A549 (cell line): ENCODE measurements at regions not wholly inside any gene's neighbourhood (a gene's known extent, or its start where the extent isn't known, plus 50 kb on each side); places are given as distances from the start of the nearest gene placed in this dataset.

Experiments
- ATAC-seq, 2 experiments: fragments of 200-7000 bp in 1 of 2; fragments of >200 bp in 1 of 2; cut with Nextera tagmentation in 1 of 2; cut with Tn5 transposase in 1 of 2; 3 replicates each; pipeline versions ENCODE4 v1.8.0 to v1.9.1; 2018 to 2020; ENCODE audit warnings: mild to moderate bottlenecking in 1 of 2, moderate library complexity in 1 of 2
- CTCF ChIA-PET: fragments of 300-600 bp; sonication (Branson Sonifier 250); formaldehyde crosslinking; extraction: SDS; loops from one replicate; lab custom pipeline; 2021; ENCODE audit warnings: antibody characterized with exemption, inconsistent platforms; lab: Yijun Ruan, JAX
- POLR2A ChIA-PET: fragments of 350-600 bp; formaldehyde crosslinking; extraction: SDS; loops from one replicate; lab custom pipeline; 2021; ENCODE audit warnings: antibody characterized with exemption, inconsistent platforms; lab: Yijun Ruan, JAX
- DNase-seq, 2 experiments: peaks; one replicate each; pipeline versions ENCODE4 v3.0.0 to v3.0.0-alpha.2; 2011 to 2016; ENCODE audit warnings: low read depth in 1 of 2, low spot score in 1 of 2
- FAIRE-seq: peaks from 2 replicates; lab custom pipeline; 2011; peaks lifted over from hg19 to GRCh38; lab: Jason Lieb, UNC
- H3K27ac ChIP-seq, 2 experiments: fragments of >200 bp; sonication (Bioruptor Twin); formaldehyde crosslinking; 3 replicates each; pipeline ENCODE4 v1.5.1; 2016 to 2017
- H3K4me1 ChIP-seq: fragments of >200 bp; sonication (Bioruptor Twin); formaldehyde crosslinking; 3 replicates; pipeline ENCODE4 v1.6.1; 2016
- H3K4me2 ChIP-seq: fragments of >200 bp; sonication (Bioruptor Twin); formaldehyde crosslinking; 3 replicates; pipeline ENCODE4 v1.6.1; 2016
- H3K4me3 ChIP-seq: fragments of >200 bp; sonication (Bioruptor Twin); formaldehyde crosslinking; 3 replicates; pipeline ENCODE4 v1.5.1; 2016
- H3K9me3 ChIP-seq: fragments of >200 bp; sonication (Bioruptor Twin); formaldehyde crosslinking; 3 replicates; pipeline ENCODE4 v1.6.1; 2016
- BHLHE40 ChIP-seq: IDR thresholded peaks from 2 replicates; pipeline ENCODE4 v1.6.1; 2012; ENCODE audit warnings: low read depth, low read length, inconsistent platforms
- CHD2 ChIP-seq: fragments of 150-350 bp; IDR thresholded peaks from 2 replicates; pipeline ENCODE4 v1.6.1; 2014; ENCODE audit warnings: low read length; ENCODE audit not compliant: partially characterized antibody
- E2F6 ChIP-seq: IDR thresholded peaks from 2 replicates; pipeline ENCODE4 v1.6.1; 2012; ENCODE audit warnings: low read depth, borderline replicate concordance
- EHMT2 ChIP-seq: fragments of 200-600 bp; sonication (generic); IDR thresholded peaks from 2 replicates; pipeline ENCODE4 v1.6.1; 2016; ENCODE audit warnings: antibody characterized with exemption, low read depth, mild to moderate bottlenecking, moderate library complexity
- EP300 ChIP-seq, 2 experiments: fragments of >200 bp; sonication (Bioruptor Twin); formaldehyde crosslinking; IDR thresholded peaks; 2 replicates in 1 of 2; 3 replicates in 1 of 2; pipeline ENCODE4 v1.6.1; 2016 to 2017
- FOXS1 ChIP-seq: fragments of 250-450 bp; sonication (Bioruptor Pico); IDR thresholded peaks from 2 replicates; pipeline ENCODE4 v1.5.0; 2020; ENCODE audit warnings: mild to moderate bottlenecking, moderate library complexity
- HEYL ChIP-seq: fragments of 250-450 bp; sonication (Bioruptor Pico); IDR thresholded peaks from 2 replicates; pipeline ENCODE4 v1.8.0; 2021; ENCODE audit warnings: mild to moderate bottlenecking, moderate library complexity
- HOXA7 ChIP-seq: fragments of 250-450 bp; sonication (Bioruptor Pico); IDR thresholded peaks from 2 replicates; pipeline ENCODE4 v1.5.0; 2020; ENCODE audit warnings: mild to moderate bottlenecking, moderate library complexity
- KDM1A ChIP-seq: fragments of 200-600 bp; sonication (generic); IDR thresholded peaks from 2 replicates; pipeline ENCODE4 v1.6.1; 2016; ENCODE audit warnings: low read depth, mild to moderate bottlenecking
- KDM5A ChIP-seq: fragments of 200-600 bp; sonication (generic); IDR thresholded peaks from 2 replicates; pipeline ENCODE4 v1.6.1; 2016; ENCODE audit warnings: antibody characterized with exemption, mild to moderate bottlenecking
- MAFK ChIP-seq: fragments of 450-650 bp; IDR thresholded peaks from 2 replicates; pipeline ENCODE4 v1.6.1; 2014; ENCODE audit not compliant: partially characterized antibody
- NR3C1 ChIP-seq: fragments of >200 bp; sonication (Bioruptor Twin); formaldehyde crosslinking; IDR thresholded peaks from 3 replicates; pipeline ENCODE4 v1.6.1; 2017
- PHF8 ChIP-seq: fragments of 200-600 bp; sonication (generic); IDR thresholded peaks from 2 replicates; pipeline ENCODE4 v1.6.1; 2016; ENCODE audit warnings: low read depth, mild to moderate bottlenecking, antibody characterized with exemption, moderate library complexity, borderline replicate concordance
- RAD21 ChIP-seq, 2 experiments: fragments of >200 bp in 1 of 2; sonication (Bioruptor Twin) in 1 of 2; formaldehyde crosslinking in 1 of 2; IDR thresholded peaks in 1 of 2; conservative IDR thresholded peaks in 1 of 2; 2 replicates in 1 of 2; 3 replicates in 1 of 2; pipeline ENCODE4 v1.6.1; 2012 to 2018; ENCODE audit warnings: inconsistent platforms in 1 of 2
- RARB ChIP-seq: fragments of 250-450 bp; sonication (Bioruptor Pico); IDR thresholded peaks from 2 replicates; pipeline ENCODE4 v1.8.0; 2021; ENCODE audit warnings: mild to moderate bottlenecking, moderate library complexity
- SMC3 ChIP-seq: fragments of >200 bp; sonication (Bioruptor Twin); formaldehyde crosslinking; IDR thresholded peaks from 3 replicates; pipeline ENCODE4 v1.6.1; 2018; ENCODE audit warnings: inconsistent platforms
- ZC3H11A ChIP-seq: fragments of 450-650 bp; IDR thresholded peaks from 2 replicates; pipeline ENCODE4 v1.6.1; 2014; ENCODE audit warnings: antibody characterized with exemption, mild to moderate bottlenecking
- WGBS: methylation state at CpG from one replicate; pipeline ENCODE4 v1.1.6; 2017; ENCODE audit errors: missing lambda C conversion rate; 5-methylcytosine and 5-hydroxymethylcytosine counted together
- TF ChIP-seq, protein P1 (sequence below): fragments of >200 bp; sonication (Bioruptor Twin); formaldehyde crosslinking; IDR thresholded peaks from 3 replicates; pipeline ENCODE4 v1.5.1; 2016
- TF ChIP-seq, protein P2 (sequence below): IDR thresholded peaks from 2 replicates; pipeline ENCODE4 v1.6.1; 2012
- TF ChIP-seq, protein P3 (sequence below): fragments of >200 bp; sonication (Bioruptor Twin); formaldehyde crosslinking; IDR thresholded peaks from 2 replicates; pipeline ENCODE4 v1.6.1; 2016
- TF ChIP-seq, protein P4 (sequence below): IDR thresholded peaks from 2 replicates; pipeline ENCODE4 v1.6.1; 2012

- ChIA-PET CTCF (no interaction called here), POLR2A (no interaction called here)
- FAIRE-seq, result no peak
- no peak for TF ChIP-seq BHLHE40
- TF ChIP-seq, protein P1, sequence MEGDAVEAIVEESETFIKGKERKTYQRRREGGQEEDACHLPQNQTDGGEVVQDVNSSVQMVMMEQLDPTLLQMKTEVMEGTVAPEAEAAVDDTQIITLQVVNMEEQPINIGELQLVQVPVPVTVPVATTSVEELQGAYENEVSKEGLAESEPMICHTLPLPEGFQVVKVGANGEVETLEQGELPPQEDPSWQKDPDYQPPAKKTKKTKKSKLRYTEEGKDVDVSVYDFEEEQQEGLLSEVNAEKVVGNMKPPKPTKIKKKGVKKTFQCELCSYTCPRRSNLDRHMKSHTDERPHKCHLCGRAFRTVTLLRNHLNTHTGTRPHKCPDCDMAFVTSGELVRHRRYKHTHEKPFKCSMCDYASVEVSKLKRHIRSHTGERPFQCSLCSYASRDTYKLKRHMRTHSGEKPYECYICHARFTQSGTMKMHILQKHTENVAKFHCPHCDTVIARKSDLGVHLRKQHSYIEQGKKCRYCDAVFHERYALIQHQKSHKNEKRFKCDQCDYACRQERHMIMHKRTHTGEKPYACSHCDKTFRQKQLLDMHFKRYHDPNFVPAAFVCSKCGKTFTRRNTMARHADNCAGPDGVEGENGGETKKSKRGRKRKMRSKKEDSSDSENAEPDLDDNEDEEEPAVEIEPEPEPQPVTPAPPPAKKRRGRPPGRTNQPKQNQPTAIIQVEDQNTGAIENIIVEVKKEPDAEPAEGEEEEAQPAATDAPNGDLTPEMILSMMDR, result no peak
- no peaks in the 10 kb centered on the region for H3K9me3 ChIP-seq
- WGBS, result 94% methylated on average over 3 of the region's 3 CpGs
- H3K4me2 ChIP-seq, result no peak overlapping the region
- no peak overlapping the region for H3K4me3 ChIP-seq
- no peaks in the 10 kb centered on the region for H3K4me1 ChIP-seq
- ATAC-seq, result no peak
- H3K27ac ChIP-seq, result no peak overlapping the region
- no peak for DNase-seq
Observed at GRCh38 chr6:139888681-139889122, 514.3 kb upstream of the CITED2 start.

DNA sequence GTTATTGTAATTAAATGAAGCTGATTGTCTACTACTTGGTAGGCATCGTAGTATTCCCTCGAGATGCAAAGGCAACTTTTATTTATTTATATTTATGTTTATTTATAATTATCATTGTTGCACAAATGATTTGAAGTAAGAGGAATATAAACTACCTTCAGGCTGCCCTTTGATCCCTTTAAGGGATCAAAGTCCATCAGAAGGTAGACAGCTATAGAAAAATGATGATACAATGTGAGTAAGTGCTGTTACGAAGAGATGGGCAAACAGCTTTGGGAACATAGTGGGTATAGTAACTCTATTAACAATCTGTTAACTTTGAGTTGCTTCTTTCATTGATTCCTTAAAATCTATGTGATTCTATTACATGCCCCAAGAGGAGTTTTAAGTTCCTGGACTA is 512.8 kb upstream of the CITED2 start:
- no peaks in the 10 kb centered on the region for H3K9me3 ChIP-seq
- DNase-seq (no peak), ATAC-seq (no peak), FAIRE-seq (no peak)
- no peak overlapping the region for H3K4me3 ChIP-seq
- TF ChIP-seq HEYL (CRISPR knock-in tag) (no peak), RAD21 (conservative IDR thresholded peaks at IDR 0.05 in 1 of 2, IDR thresholded peaks at IDR 0.05 in 1 of 2) (no peak), ZC3H11A (no peak), PHF8 (no peak), E2F6 (no peak)
- TF ChIP-seq, protein P2, sequence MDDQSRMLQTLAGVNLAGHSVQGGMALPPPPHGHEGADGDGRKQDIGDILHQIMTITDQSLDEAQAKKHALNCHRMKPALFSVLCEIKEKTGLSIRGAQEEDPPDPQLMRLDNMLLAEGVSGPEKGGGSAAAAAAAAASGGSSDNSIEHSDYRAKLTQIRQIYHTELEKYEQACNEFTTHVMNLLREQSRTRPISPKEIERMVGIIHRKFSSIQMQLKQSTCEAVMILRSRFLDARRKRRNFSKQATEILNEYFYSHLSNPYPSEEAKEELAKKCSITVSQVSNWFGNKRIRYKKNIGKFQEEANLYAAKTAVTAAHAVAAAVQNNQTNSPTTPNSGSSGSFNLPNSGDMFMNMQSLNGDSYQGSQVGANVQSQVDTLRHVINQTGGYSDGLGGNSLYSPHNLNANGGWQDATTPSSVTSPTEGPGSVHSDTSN, result no peak
- POLR2A ChIA-PET, result no interaction called here
- H3K4me2 ChIP-seq, result no peak overlapping the region
- no peak overlapping the region for H3K27ac ChIP-seq
- peaks cover 8% of the 10 kb centered on the region; the same call in 2 of the 3 replicates for H3K4me1 ChIP-seq
- CTCF ChIA-PET, result no interaction called here
- 81% methylated on average over 3 of the region's 3 CpGs for WGBS

DNA sequence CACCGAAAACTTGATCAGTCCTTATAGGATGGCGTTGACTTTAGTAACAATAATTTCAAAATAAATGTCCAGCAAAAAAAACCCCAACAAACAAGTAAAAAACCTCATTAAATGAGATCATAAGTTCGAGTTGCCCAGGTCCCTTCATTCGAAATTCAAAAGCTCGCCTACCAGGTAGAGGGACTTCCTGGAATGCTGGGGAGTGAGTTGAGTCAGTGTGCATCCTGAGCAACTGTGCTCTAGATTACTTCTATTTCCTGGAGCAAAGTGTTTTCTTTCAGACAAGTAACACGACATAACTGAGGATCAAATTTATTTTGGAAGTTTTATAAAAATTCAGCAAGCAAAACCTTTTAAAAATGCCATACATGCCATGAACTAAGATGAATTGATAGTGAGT is 511.9 kb upstream of the CITED2 start:
- ATAC-seq (no peak), FAIRE-seq (no peak), DNase-seq (no peak)
- H3K4me2 ChIP-seq, result no peak overlapping the region
- ChIA-PET CTCF (no interaction called here), POLR2A (no interaction called here)
- H3K9me3 ChIP-seq, result no peaks in the 10 kb centered on the region
- no peak overlapping the region for H3K4me3 ChIP-seq
- H3K27ac ChIP-seq, result no peak overlapping the region
- H3K4me1 ChIP-seq, result peaks cover 8% of the 10 kb centered on the region; the same call in 2 of the 3 replicates
- WGBS, result 64% methylated on average over 6 of the region's 6 CpGs
- TF ChIP-seq EHMT2 (no peak), PHF8 (no peak), RARB (CRISPR knock-in tag) (no peak), MAFK (no peak), CHD2 (no peak), KDM5A (no peak), KDM1A (no peak), BHLHE40 (no peak)
- TF ChIP-seq, protein P2, result no peak
- TF ChIP-seq, protein P3, sequence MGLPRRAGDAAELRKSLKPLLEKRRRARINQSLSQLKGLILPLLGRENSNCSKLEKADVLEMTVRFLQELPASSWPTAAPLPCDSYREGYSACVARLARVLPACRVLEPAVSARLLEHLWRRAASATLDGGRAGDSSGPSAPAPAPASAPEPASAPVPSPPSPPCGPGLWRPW, result no peak

- DNase-seq (no peak), ATAC-seq (no peak), FAIRE-seq (no peak)
- Histone ChIP-seq H3K4me3 (no peak overlapping the region), H3K4me1 (peaks cover 8% of the 10 kb centered on the region; the same call in 2 of the 3 replicates), H3K4me2 (no peak overlapping the region), H3K27ac (no peak overlapping the region), H3K9me3 (no peaks in the 10 kb centered on the region)
- CTCF ChIA-PET, result no interaction called here
- POLR2A ChIA-PET, result no interaction called here
- 22% methylated on average over 1 of the region's 1 CpG for WGBS
- TF ChIP-seq, protein P1, result no peak
- TF ChIP-seq NR3C1 (no peak), HOXA7 (CRISPR knock-in tag) (no peak), EP300 (IDR thresholded peaks at IDR 0.05) (no peak), SMC3 (no peak), KDM5A (no peak), FOXS1 (no peak)
- TF ChIP-seq, protein P4, sequence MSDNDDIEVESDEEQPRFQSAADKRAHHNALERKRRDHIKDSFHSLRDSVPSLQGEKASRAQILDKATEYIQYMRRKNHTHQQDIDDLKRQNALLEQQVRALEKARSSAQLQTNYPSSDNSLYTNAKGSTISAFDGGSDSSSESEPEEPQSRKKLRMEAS, result no peak
Observed at GRCh38 chr6:139885909-139886308, 511.5 kb upstream of the CITED2 start.
